Thyroid gland (tissue), 4 donors: ENCODE measurements at regions not wholly inside any gene's neighbourhood (a gene's known extent, or its start where the extent isn't known, plus 50 kb on each side); places are given as distances from the start of the nearest gene placed in this dataset.

ENCODE experiments used
- POLR2A ChIP-seq, 2 donors: fragments of 450-650 bp; IDR thresholded peaks; one replicate each; pipeline ENCODE4 v1.6.1; 2017; ENCODE audit warnings: antibody characterized with exemption in 2 of 2, mild to moderate bottlenecking in 2 of 2, moderate library complexity in 1 of 2
- TF ChIP-seq, protein P1 (sequence below), 6 experiments: fragments of 200-600 bp in 3 of 6; fragments of 450-650 bp in 3 of 6; sonication (generic) in 3 of 6; IDR thresholded peaks; one replicate each; pipeline ENCODE4 v1.5.1; 2016 to 2019; ENCODE audit warnings: antibody characterized with exemption in 6 of 6, mild to moderate bottlenecking in 2 of 6, inconsistent platforms in 1 of 6, moderate library complexity in 1 of 6

DNA sequence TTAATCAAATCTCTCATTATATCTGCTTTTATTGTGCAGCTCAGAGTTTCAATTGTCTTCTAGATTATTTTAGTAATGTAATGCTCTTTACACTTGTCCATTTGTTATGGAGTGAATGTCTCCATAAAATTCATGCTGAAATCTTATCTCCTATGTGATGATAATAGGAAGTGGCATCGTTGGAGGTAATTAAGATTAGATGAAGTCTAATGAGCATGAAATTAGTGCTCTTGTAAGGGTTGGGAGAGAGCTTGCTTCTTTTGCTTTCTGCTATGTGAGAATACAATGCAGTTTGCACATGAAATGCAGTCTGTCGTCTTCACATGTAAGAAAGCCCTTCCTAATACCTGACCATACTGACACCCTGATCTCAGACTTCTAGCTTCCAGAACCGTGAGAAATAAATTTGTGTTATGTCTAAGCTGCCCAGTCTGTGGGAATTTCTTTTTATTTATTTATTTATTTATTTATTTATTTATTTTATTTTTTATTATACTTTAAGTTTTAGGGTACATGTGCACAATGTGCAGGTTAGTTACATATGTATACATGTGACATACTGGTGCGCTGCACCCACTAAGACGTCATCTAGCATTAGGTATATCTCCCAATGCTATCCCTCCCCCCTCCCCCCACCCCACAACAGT is 1399.2 kb upstream of the CDH6 start:
- TF ChIP-seq, protein P1, sequence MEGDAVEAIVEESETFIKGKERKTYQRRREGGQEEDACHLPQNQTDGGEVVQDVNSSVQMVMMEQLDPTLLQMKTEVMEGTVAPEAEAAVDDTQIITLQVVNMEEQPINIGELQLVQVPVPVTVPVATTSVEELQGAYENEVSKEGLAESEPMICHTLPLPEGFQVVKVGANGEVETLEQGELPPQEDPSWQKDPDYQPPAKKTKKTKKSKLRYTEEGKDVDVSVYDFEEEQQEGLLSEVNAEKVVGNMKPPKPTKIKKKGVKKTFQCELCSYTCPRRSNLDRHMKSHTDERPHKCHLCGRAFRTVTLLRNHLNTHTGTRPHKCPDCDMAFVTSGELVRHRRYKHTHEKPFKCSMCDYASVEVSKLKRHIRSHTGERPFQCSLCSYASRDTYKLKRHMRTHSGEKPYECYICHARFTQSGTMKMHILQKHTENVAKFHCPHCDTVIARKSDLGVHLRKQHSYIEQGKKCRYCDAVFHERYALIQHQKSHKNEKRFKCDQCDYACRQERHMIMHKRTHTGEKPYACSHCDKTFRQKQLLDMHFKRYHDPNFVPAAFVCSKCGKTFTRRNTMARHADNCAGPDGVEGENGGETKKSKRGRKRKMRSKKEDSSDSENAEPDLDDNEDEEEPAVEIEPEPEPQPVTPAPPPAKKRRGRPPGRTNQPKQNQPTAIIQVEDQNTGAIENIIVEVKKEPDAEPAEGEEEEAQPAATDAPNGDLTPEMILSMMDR (IDR thresholded peaks at IDR 0.05) = no peak
- TF ChIP-seq POLR2A (IDR thresholded peaks at IDR 0.05) = no peak
